Endothelial cell (in vitro differentiated cells): ENCODE measurements at regions not wholly inside any gene's neighbourhood (a gene's known extent, or its start where the extent isn't known, plus 50 kb on each side); places are given as distances from the start of the nearest gene placed in this dataset.
A peak's percentile ranks its signal among the peaks of the same experiment; 100 is the strongest.

Experiments
- DNase-seq: peaks from one replicate; pipeline ENCODE4 v3.0.0; 2021; ENCODE audit warnings: low spot score
- H3K27ac Mint-ChIP-seq: one replicate; pipeline ENCODE4 v1.8.0; 2021; ENCODE audit warnings: mixed read lengths, inconsistent platforms; ENCODE audit not compliant: unreplicated experiment
- H3K27me3 Mint-ChIP-seq: one replicate; pipeline ENCODE4 v1.8.0; 2021; ENCODE audit warnings: mild to moderate bottlenecking, moderate library complexity, mixed read lengths, inconsistent platforms; ENCODE audit not compliant: unreplicated experiment
- H3K36me3 Mint-ChIP-seq: one replicate; pipeline ENCODE4 v1.8.0; 2021; ENCODE audit warnings: mild to moderate bottlenecking, low read depth, mixed read lengths, inconsistent platforms; ENCODE audit not compliant: unreplicated experiment
- H3K4me1 Mint-ChIP-seq: one replicate; pipeline ENCODE4 v1.8.0; 2021; ENCODE audit warnings: mild to moderate bottlenecking, mixed read lengths, inconsistent platforms; ENCODE audit not compliant: unreplicated experiment
- H3K4me3 Mint-ChIP-seq: one replicate; pipeline ENCODE4 v1.8.0; 2021; ENCODE audit warnings: mild to moderate bottlenecking, mixed read lengths, inconsistent platforms; ENCODE audit not compliant: unreplicated experiment
- H3K9me3 Mint-ChIP-seq: one replicate; pipeline ENCODE4 v1.8.0; 2021; ENCODE audit warnings: mixed read lengths, inconsistent platforms; ENCODE audit not compliant: unreplicated experiment
- CTCF ChIP-seq: fragments of 200-600 bp; sonication (generic); IDR thresholded peaks from one replicate; pipeline ENCODE4 v1.5.0; 2021; ENCODE audit warnings: antibody characterized with exemption; ENCODE audit not compliant: unreplicated experiment

- no peak for DNase-seq
Observed at GRCh38 chr4:96009427-96010119, 169.7 kb downstream of the PDHA2 start.

GRCh38 chr4:96012687-96013086 lies 172.8 kb downstream of the PDHA2 start:
- no peak for TF ChIP-seq CTCF
- no peaks in the 10 kb centered on the region for H3K27me3 Mint-ChIP-seq
- H3K27ac Mint-ChIP-seq = no peak overlapping the region
- no peaks in the 10 kb centered on the region for H3K36me3 Mint-ChIP-seq
- H3K4me3 Mint-ChIP-seq = no peak overlapping the region
- no peaks in the 10 kb centered on the region for H3K4me1 Mint-ChIP-seq
- DNase-seq = no peak
- H3K9me3 Mint-ChIP-seq = peaks cover 4% of the 10 kb centered on the region

More at GRCh38 chr4:96009427-96010119, 169.7 kb downstream of the PDHA2 start:
- Mint-ChIP-seq H3K4me3 (no peak overlapping the region), H3K9me3 (peaks cover 4% of the 10 kb centered on the region), H3K27ac (no peak overlapping the region), H3K4me1 (no peaks in the 10 kb centered on the region), H3K27me3 (no peaks in the 10 kb centered on the region), H3K36me3 (no peaks in the 10 kb centered on the region)
- no peak for TF ChIP-seq CTCF

- Mint-ChIP-seq H3K36me3 (no peaks in the 10 kb centered on the region), H3K4me1 (no peaks in the 10 kb centered on the region), H3K9me3 (no peaks in the 10 kb centered on the region), H3K4me3 (no peak overlapping the region), H3K27me3 (no peaks in the 10 kb centered on the region), H3K27ac (no peak overlapping the region)
- no peak for TF ChIP-seq CTCF
- no peak for DNase-seq
Observed at GRCh38 chr4:96016634-96017299, 176.9 kb downstream of the PDHA2 start.

GRCh38 chr4:96025011-96025410 lies 185.1 kb downstream of the PDHA2 start:
- Mint-ChIP-seq H3K9me3 (no peaks in the 10 kb centered on the region), H3K27ac (no peak overlapping the region), H3K4me3 (no peak overlapping the region), H3K27me3 (no peaks in the 10 kb centered on the region), H3K36me3 (no peaks in the 10 kb centered on the region), H3K4me1 (no peaks in the 10 kb centered on the region)
- DNase-seq = no peak
- no peak for TF ChIP-seq CTCF

GRCh38 chr4:96035727-96036126 lies 195.8 kb downstream of the PDHA2 start:
- H3K9me3 Mint-ChIP-seq = no peaks in the 10 kb centered on the region
- H3K36me3 Mint-ChIP-seq = no peaks in the 10 kb centered on the region
- H3K4me3 Mint-ChIP-seq = no peak overlapping the region
- DNase-seq = peak; percentile 11
- no peak overlapping the region for H3K27ac Mint-ChIP-seq
- peak; percentile 58 for TF ChIP-seq CTCF
- no peaks in the 10 kb centered on the region for H3K4me1 Mint-ChIP-seq
- no peaks in the 10 kb centered on the region for H3K27me3 Mint-ChIP-seq
